GM12878 (cell line): ENCODE measurements at regions not wholly inside any gene's neighbourhood (a gene's known extent, or its start where the extent isn't known, plus 50 kb on each side); places are given as distances from the start of the nearest gene placed in this dataset.
A peak's percentile ranks its signal among the peaks of the same experiment; 100 is the strongest.

Source experiments
- ATF7 ChIP-seq: fragments of 450-650 bp; IDR thresholded peaks from 2 replicates; pipeline ENCODE4 v1.6.1; 2016; ENCODE audit warnings: low read depth, mild to moderate bottlenecking
- CBX3 ChIP-seq: fragments of 200-600 bp; sonication (generic); IDR thresholded peaks from 2 replicates; pipeline ENCODE4 v1.6.1; 2016; ENCODE audit warnings: low read depth, borderline replicate concordance
- CBX5 ChIP-seq: sonication (generic); IDR thresholded peaks from 2 replicates; pipeline ENCODE4 v1.6.1; 2016; ENCODE audit warnings: low read depth, moderate library complexity, mild to moderate bottlenecking, inconsistent platforms
- CHD4 ChIP-seq: fragments of 200-600 bp; sonication (generic); IDR thresholded peaks from 2 replicates; pipeline ENCODE4 v1.6.1; 2016; ENCODE audit warnings: mild to moderate bottlenecking
- E2F4 ChIP-seq: IDR thresholded peaks from 2 replicates; pipeline ENCODE4 v1.6.1; 2012; ENCODE audit warnings: low read depth, low read length, improper control_type of control experiment
- EED ChIP-seq: sonication (generic); IDR thresholded peaks from 2 replicates; pipeline ENCODE4 v1.6.1; 2016; ENCODE audit warnings: antibody characterized with exemption, low read depth
- GABPA ChIP-seq: IDR thresholded peaks from 2 replicates; pipeline ENCODE4 v1.6.1; 2014; ENCODE audit warnings: antibody characterized with exemption, low read depth, mild to moderate bottlenecking, inconsistent platforms
- IRF3 ChIP-seq: fragments of 450-650 bp; IDR thresholded peaks from 2 replicates; pipeline ENCODE4 v1.6.1; 2014; ENCODE audit warnings: mild to moderate bottlenecking
- JUND ChIP-seq: IDR thresholded peaks from 2 replicates; pipeline ENCODE4 v1.6.1; 2012; ENCODE audit warnings: low read depth, mild to moderate bottlenecking, low read length, improper control_type of control experiment, moderate library complexity
- KAT2A ChIP-seq: conservative IDR thresholded peaks from 2 replicates; pipeline ENCODE4 v1.6.1; 2011; ENCODE audit warnings: low read depth, low read length; ENCODE audit not compliant: control insufficient read depth
- KLF5 ChIP-seq: fragments of 450-650 bp; IDR thresholded peaks from 2 replicates; pipeline ENCODE4 v1.6.1; 2014; ENCODE audit warnings: mild to moderate bottlenecking; ENCODE audit not compliant: partially characterized antibody
- MTA2 ChIP-seq: fragments of 450-650 bp; IDR thresholded peaks from 2 replicates; pipeline ENCODE4 v1.6.1; 2016; ENCODE audit warnings: low read depth, mild to moderate bottlenecking, moderate library complexity
- NR2F1 ChIP-seq: fragments of 450-650 bp; conservative IDR thresholded peaks from 2 replicates; pipeline ENCODE4 v1.6.1; 2017; ENCODE audit warnings: mild to moderate bottlenecking
- PAX8 ChIP-seq: fragments of 450-650 bp; IDR thresholded peaks from 2 replicates; pipeline ENCODE4 v1.6.1; 2017; ENCODE audit warnings: mild to moderate bottlenecking, moderate library complexity
- POLR2AphosphoS5 ChIP-seq: IDR thresholded peaks from 2 replicates; pipeline ENCODE4 v1.6.1; 2011; ENCODE audit warnings: mild to moderate bottlenecking, low read length, inconsistent platforms
- POU2F2 ChIP-seq: IDR thresholded peaks from 3 replicates; pipeline ENCODE4 v1.6.1; 2011; ENCODE audit warnings: low read depth, mild to moderate bottlenecking, low read length, borderline replicate concordance
- RCOR1 ChIP-seq: conservative IDR thresholded peaks from 2 replicates; pipeline ENCODE4 v1.6.1; 2012; ENCODE audit warnings: low read depth, low read length, improper control_type of control experiment
- SMAD5 ChIP-seq: IDR thresholded peaks from 2 replicates; pipeline ENCODE4 v1.6.1; 2016; ENCODE audit warnings: antibody characterized with exemption, low read depth
- SPI1 ChIP-seq: IDR thresholded peaks from 2 replicates; pipeline ENCODE4 v1.6.1; 2011; ENCODE audit warnings: low read depth, mild to moderate bottlenecking, low read length, moderate library complexity, borderline replicate concordance; ENCODE audit not compliant: insufficient read depth
- SREBF1 ChIP-seq: IDR thresholded peaks from 2 replicates; pipeline ENCODE4 v1.6.1; 2012; ENCODE audit warnings: mild to moderate bottlenecking, low read length
- STAT3 ChIP-seq: IDR thresholded peaks from 2 replicates; pipeline ENCODE4 v1.6.1; 2011; ENCODE audit warnings: low read depth, low read length, improper control_type of control experiment
- TARDBP ChIP-seq: IDR thresholded peaks from 2 replicates; pipeline ENCODE4 v1.6.1; 2016; ENCODE audit warnings: borderline replicate concordance
- TCF12 ChIP-seq: IDR thresholded peaks from 2 replicates; pipeline ENCODE4 v1.6.1; 2011; ENCODE audit warnings: low read depth, mild to moderate bottlenecking, low read length
- TCF3 ChIP-seq: IDR thresholded peaks from 2 replicates; pipeline ENCODE4 v1.6.1; 2012; ENCODE audit warnings: low read depth, mild to moderate bottlenecking, low read length, borderline replicate concordance; ENCODE audit not compliant: insufficient read depth
- ZBTB11 ChIP-seq: fragments of 450-650 bp; formaldehyde crosslinking; IDR thresholded peaks from 2 replicates; pipeline ENCODE4 v1.5.0; 2022; ENCODE audit warnings: mild to moderate bottlenecking, missing genetic modification characterization
- ZNF217 ChIP-seq: fragments of 450-650 bp; IDR thresholded peaks from 2 replicates; pipeline ENCODE4 v1.6.1; 2017; ENCODE audit warnings: antibody characterized with exemption, mild to moderate bottlenecking

GRCh38 chr13:50222569-50223332 lies 207.5 kb downstream of the KCNRG start (continued):
- TF ChIP-seq SREBF1: no peak
- 0 out of 2 replicates have a peak, but pooled peaks have one; percentile 24 for TF ChIP-seq CBX5
- TF ChIP-seq PAX8: no peak
- no peak for TF ChIP-seq POU2F2
- TF ChIP-seq TCF12: peak; percentile 40; the same call in 1 of the 2 replicates
- TF ChIP-seq POLR2AphosphoS5: no peak
- TF ChIP-seq TARDBP: no peak
- TF ChIP-seq TCF3: no peak
- no peak for TF ChIP-seq E2F4
- TF ChIP-seq KLF5: no peak
- 0 out of 2 replicates have a peak, but pooled peaks have one; percentile 22 for TF ChIP-seq GABPA
- no peak for TF ChIP-seq IRF3
- no peak for TF ChIP-seq MTA2
- no peak for TF ChIP-seq JUND
- TF ChIP-seq SPI1: no peak
- TF ChIP-seq ZNF217: no peak
- TF ChIP-seq EED: peak; percentile 51
- TF ChIP-seq ZBTB11 (CRISPR knock-in tag): no peak
- TF ChIP-seq STAT3: no peak
- no peak for TF ChIP-seq CHD4
- TF ChIP-seq RCOR1: no peak
- no peak for TF ChIP-seq KAT2A
- TF ChIP-seq SMAD5: no peak
- TF ChIP-seq CBX3: no peak
- no peak for TF ChIP-seq NR2F1
- TF ChIP-seq ATF7: no peak
